HepG2 (cell line): ENCODE measurements at regions not wholly inside any gene's neighbourhood (a gene's known extent, or its start where the extent isn't known, plus 50 kb on each side); places are given as distances from the start of the nearest gene placed in this dataset.
A peak's percentile ranks its signal among the peaks of the same experiment; 100 is the strongest.

ENCODE experiments used
- ATAC-seq: fragments of 200-7000 bp; cut with Tn5 transposase; 3 replicates; pipeline ENCODE4 v1.9.1; 2020; ENCODE audit warnings: mild to moderate bottlenecking, moderate library complexity
- BruUV-seq: library from RNA; stranded (reverse); fragments of 400-500 nt; replicated peaks from 2 replicates; lab custom pipeline; 2021; lab: Mats Ljungman, UMichigan
- CTCF ChIA-PET: fragments of 300-600 bp; formaldehyde crosslinking; extraction: SDS; loops from one replicate; lab custom pipeline; 2021; ENCODE audit warnings: low total read pairs, inconsistent platforms, low intra/inter-chr PET ratio; lab: Yijun Ruan, JAX
- POLR2A ChIA-PET: fragments of 350-600 bp; sonication (Branson Sonifier 250); formaldehyde crosslinking; loops from one replicate; lab custom pipeline; 2020; ENCODE audit warnings: antibody characterized with exemption, inconsistent platforms; lab: Yijun Ruan, JAX
- DNase-seq: peaks from one replicate; pipeline ENCODE4 v3.0.0-alpha.2; 2015; ENCODE audit warnings: low spot score
- FAIRE-seq: peaks from 3 replicates; lab custom pipeline; 2011; peaks lifted over from hg19 to GRCh38; lab: Jason Lieb, UNC
- H2AFZ ChIP-seq: one replicate; pipeline ENCODE4 v1.6.1; 2011; ENCODE audit warnings: low read length, inconsistent platforms
- H3K27ac ChIP-seq: fragments of 300-600 bp; 3 replicates; pipeline ENCODE4 v1.8.0; 2011; ENCODE audit warnings: mixed run types, mild to moderate bottlenecking, mixed read lengths, low read length, inconsistent platforms; ENCODE audit not compliant: insufficient read depth; ENCODE audit errors: extremely low read length
- H3K27me3 ChIP-seq, 2 experiments: fragments of 200-600 bp in 1 of 2; 2 replicates in 1 of 2; 3 replicates in 1 of 2; pipeline versions ENCODE4 v1.6.0 to v1.8.0; 2011; ENCODE audit warnings: low read length in 2 of 2, mild to moderate bottlenecking in 2 of 2, moderate library complexity in 2 of 2, inconsistent platforms in 1 of 2; ENCODE audit not compliant: insufficient read depth in 2 of 2, control insufficient read depth in 1 of 2
- H3K36me3 ChIP-seq, 2 experiments: fragments of 200-600 bp in 1 of 2; replicated peaks in 1 of 2; 2 replicates in 1 of 2; 3 replicates in 1 of 2; pipeline versions ENCODE4 v1.5.1 to v1.8.0; 2011; ENCODE audit warnings: low read length in 2 of 2, inconsistent platforms in 1 of 2; ENCODE audit not compliant: insufficient read depth in 2 of 2, control insufficient read depth in 1 of 2
- H3K4me1 ChIP-seq: 2 replicates; pipeline ENCODE4 v1.5.1; 2012; ENCODE audit warnings: low read length, inconsistent platforms; ENCODE audit not compliant: insufficient read depth
- H3K4me2 ChIP-seq: 2 replicates; pipeline ENCODE4 v1.6.0; 2011; ENCODE audit warnings: low read depth, low read length, inconsistent platforms
- H3K4me3 ChIP-seq, 3 experiments: fragments of 200-600 bp in 1 of 3; sonication (generic), shearing (Covaris generic) in 1 of 3; replicated peaks in 1 of 3; 2 replicates each; pipeline ENCODE4 v1.5.1; 2011 to 2016; ENCODE audit warnings: low read length in 3 of 3, inconsistent platforms in 2 of 3, low read depth in 2 of 3, mild to moderate bottlenecking in 2 of 3, control low read depth in 1 of 3, mixed read lengths in 1 of 3; ENCODE audit not compliant: insufficient read depth in 1 of 3
- H3K79me2 ChIP-seq: one replicate; pipeline ENCODE4 v1.6.1; 2011; ENCODE audit warnings: low read length, inconsistent platforms; ENCODE audit not compliant: insufficient read depth
- H3K9ac ChIP-seq: 2 replicates; pipeline ENCODE4 v1.6.0; 2011; ENCODE audit warnings: mild to moderate bottlenecking, low read depth, low read length, inconsistent platforms; ENCODE audit not compliant: insufficient read depth
- H3K9me3 ChIP-seq: 2 replicates; pipeline ENCODE4 v1.5.1; 2012; ENCODE audit warnings: mild to moderate bottlenecking, low read length
- H4K20me1 ChIP-seq: 2 replicates; pipeline ENCODE4 v1.6.0; 2011; ENCODE audit warnings: inconsistent platforms, mild to moderate bottlenecking, low read length, moderate library complexity; ENCODE audit not compliant: insufficient read depth
- AGO2 ChIP-seq: fragments of 200-400 bp; formaldehyde crosslinking; optimal IDR thresholded peaks from 2 replicates; pipeline ENCODE3; 2017; ENCODE audit warnings: mild to moderate bottlenecking, low read depth, low read length, moderate library complexity
- ARNT ChIP-seq: fragments of 450-650 bp; IDR thresholded peaks from 2 replicates; pipeline ENCODE4 v1.6.1; 2017
- ATF7 ChIP-seq, 2 experiments: fragments of 450-650 bp in 1 of 2; sonication (generic) in 1 of 2; formaldehyde crosslinking in 1 of 2; IDR thresholded peaks; 2 replicates each; pipeline versions ENCODE4 v1.4.0 to v1.6.1; 2016 to 2020; ENCODE audit warnings: antibody characterized with exemption in 1 of 2, mild to moderate bottlenecking in 1 of 2, missing genetic modification reagents in 1 of 2
- CC2D1A ChIP-seq: sonication (generic); formaldehyde crosslinking; IDR thresholded peaks from 2 replicates; pipeline ENCODE4 v1.8.1; 2023; ENCODE audit warnings: mild to moderate bottlenecking, missing genetic modification reagents
- ESRRA ChIP-seq: sonication (generic); formaldehyde crosslinking; IDR thresholded peaks from 2 replicates; pipeline ENCODE4 v1.5.1; 2020; ENCODE audit warnings: mild to moderate bottlenecking, low read depth, missing genetic modification reagents
- MAFF ChIP-seq: IDR thresholded peaks from 2 replicates; pipeline ENCODE4 v1.6.1; 2011; ENCODE audit warnings: low read depth, low read length, improper control_type of control experiment
- MAFK ChIP-seq, 2 experiments: IDR thresholded peaks in 1 of 2; conservative IDR thresholded peaks in 1 of 2; 2 replicates each; pipeline ENCODE4 v1.6.1; 2011; ENCODE audit warnings: improper control_type of control experiment in 2 of 2, low read length in 2 of 2
- MIER2 ChIP-seq: IDR thresholded peaks from 2 replicates; pipeline ENCODE4 v1.6.1; 2016; ENCODE audit warnings: missing biosample characterization, missing genetic modification reagents
- MXD4 ChIP-seq: IDR thresholded peaks from 2 replicates; pipeline ENCODE4 v1.6.1; 2016; ENCODE audit warnings: mild to moderate bottlenecking, missing biosample characterization, missing genetic modification reagents
- TEAD2 ChIP-seq: sonication (generic); formaldehyde crosslinking; IDR thresholded peaks from 2 replicates; pipeline ENCODE4 v1.9.0; 2021; ENCODE audit warnings: missing genetic modification reagents
- ZBTB38 ChIP-seq: sonication (generic); formaldehyde crosslinking; IDR thresholded peaks from 2 replicates; pipeline ENCODE4 v1.5.1; 2020; ENCODE audit warnings: mild to moderate bottlenecking, missing genetic modification reagents
- ZC3H4 ChIP-seq: sonication (generic); formaldehyde crosslinking; IDR thresholded peaks from 2 replicates; pipeline ENCODE4 v1.4.0; 2020; ENCODE audit warnings: missing genetic modification reagents, borderline replicate concordance
- ZNF136 ChIP-seq: sonication (generic); formaldehyde crosslinking; IDR thresholded peaks from 2 replicates; pipeline ENCODE4 v1.8.1; 2022; ENCODE audit warnings: low read depth, mild to moderate bottlenecking, moderate library complexity, missing genetic modification reagents
- ZNF335 ChIP-seq: sonication (generic); formaldehyde crosslinking; IDR thresholded peaks from 2 replicates; pipeline ENCODE4 v1.4.0; 2020; ENCODE audit warnings: missing genetic modification reagents
- WGBS: methylation state at CpG from one replicate; pipeline ENCODE4 v1.1.6; 2017; ENCODE audit warnings: low lambda C conversion rate; 5-methylcytosine and 5-hydroxymethylcytosine counted together
- in situ Hi-C: cut with HindIII; loops from 2 replicates; pipeline ENCODE4 v1.10.0; 2017; ENCODE audit warnings: low pct_unique_long_range_greater_than_20kb; ENCODE audit not compliant: extremely low pct_ligation_motif_present
- intact Hi-C: fragments of 100-400 bp; cut with micrococcal nuclease; formaldehyde crosslinking; loops from one replicate; pipeline ENCODE4 v1.10.0; 2022; ENCODE audit not compliant: unreplicated experiment
- TF ChIP-seq, protein P1 (sequence below): sonication (generic); formaldehyde crosslinking; IDR thresholded peaks from 2 replicates; pipeline ENCODE4 v1.4.0; 2020; ENCODE audit warnings: mild to moderate bottlenecking, missing genetic modification reagents
- TF ChIP-seq, protein P2 (sequence below): sonication (generic); formaldehyde crosslinking; conservative IDR thresholded peaks from 2 replicates; pipeline ENCODE4 v1.8.0; 2022; ENCODE audit warnings: mild to moderate bottlenecking, moderate library complexity, missing genetic modification reagents

DNA sequence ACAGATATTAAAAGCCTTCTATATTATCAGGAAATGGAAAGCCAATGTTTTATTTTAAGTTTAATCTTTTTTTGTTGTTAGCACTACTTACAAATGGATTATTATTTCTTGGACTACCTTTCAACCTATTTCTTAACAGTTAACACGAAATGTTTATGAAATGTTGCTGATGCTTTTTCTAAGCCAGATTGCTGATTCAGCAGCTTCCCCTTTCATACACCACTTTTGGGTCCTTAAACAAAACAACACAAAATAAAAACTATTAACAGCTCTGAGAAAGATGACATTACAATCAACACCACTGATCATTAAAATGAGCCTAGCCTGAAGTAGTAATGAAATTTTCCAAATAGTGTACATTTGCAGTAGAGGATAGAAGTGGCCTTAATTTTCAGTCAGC lies 99.2 kb upstream of the VEPH1 start:
- Histone ChIP-seq H3K9ac (no peak overlapping the region), H2AFZ (no peak overlapping the region), H3K4me2 (no peak overlapping the region), H3K4me3 (no peak overlapping the region), H3K27ac (no peak overlapping the region), H3K9me3 (no peaks in the 10 kb centered on the region), H3K36me3 (no peaks in the 10 kb centered on the region), H4K20me1 (no peaks in the 10 kb centered on the region), H3K27me3 (no peaks in the 10 kb centered on the region), H3K79me2 (no peaks in the 10 kb centered on the region), H3K4me1 (no peaks in the 10 kb centered on the region)
- TF ChIP-seq ZBTB38 (CRISPR knock-in tag) = no peak
- TF ChIP-seq, protein P1, sequence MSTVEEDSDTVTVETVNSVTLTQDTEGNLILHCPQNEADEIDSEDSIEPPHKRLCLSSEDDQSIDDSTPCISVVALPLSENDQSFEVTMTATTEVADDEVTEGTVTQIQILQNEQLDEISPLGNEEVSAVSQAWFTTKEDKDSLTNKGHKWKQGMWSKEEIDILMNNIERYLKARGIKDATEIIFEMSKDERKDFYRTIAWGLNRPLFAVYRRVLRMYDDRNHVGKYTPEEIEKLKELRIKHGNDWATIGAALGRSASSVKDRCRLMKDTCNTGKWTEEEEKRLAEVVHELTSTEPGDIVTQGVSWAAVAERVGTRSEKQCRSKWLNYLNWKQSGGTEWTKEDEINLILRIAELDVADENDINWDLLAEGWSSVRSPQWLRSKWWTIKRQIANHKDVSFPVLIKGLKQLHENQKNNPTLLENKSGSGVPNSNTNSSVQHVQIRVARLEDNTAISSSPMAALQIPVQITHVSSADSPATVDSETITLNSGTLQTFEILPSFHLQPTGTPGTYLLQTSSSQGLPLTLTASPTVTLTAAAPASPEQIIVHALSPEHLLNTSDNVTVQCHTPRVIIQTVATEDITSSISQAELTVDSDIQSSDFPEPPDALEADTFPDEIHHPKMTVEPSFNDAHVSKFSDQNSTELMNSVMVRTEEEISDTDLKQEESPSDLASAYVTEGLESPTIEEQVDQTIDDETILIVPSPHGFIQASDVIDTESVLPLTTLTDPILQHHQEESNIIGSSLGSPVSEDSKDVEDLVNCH = no peak
- TF ChIP-seq, protein P2, sequence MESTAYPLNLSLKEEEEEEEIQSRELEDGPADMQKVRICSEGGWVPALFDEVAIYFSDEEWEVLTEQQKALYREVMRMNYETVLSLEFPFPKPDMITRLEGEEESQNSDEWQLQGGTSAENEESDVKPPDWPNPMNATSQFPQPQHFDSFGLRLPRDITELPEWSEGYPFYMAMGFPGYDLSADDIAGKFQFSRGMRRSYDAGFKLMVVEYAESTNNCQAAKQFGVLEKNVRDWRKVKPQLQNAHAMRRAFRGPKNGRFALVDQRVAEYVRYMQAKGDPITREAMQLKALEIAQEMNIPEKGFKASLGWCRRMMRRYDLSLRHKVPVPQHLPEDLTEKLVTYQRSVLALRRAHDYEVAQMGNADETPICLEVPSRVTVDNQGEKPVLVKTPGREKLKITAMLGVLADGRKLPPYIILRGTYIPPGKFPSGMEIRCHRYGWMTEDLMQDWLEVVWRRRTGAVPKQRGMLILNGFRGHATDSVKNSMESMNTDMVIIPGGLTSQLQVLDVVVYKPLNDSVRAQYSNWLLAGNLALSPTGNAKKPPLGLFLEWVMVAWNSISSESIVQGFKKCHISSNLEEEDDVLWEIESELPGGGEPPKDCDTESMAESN (CRISPR knock-in tag) = no peak
- peak; percentile 82 to 92 for TF ChIP-seq MAFK (conservative IDR thresholded peaks at IDR 0.05 in 1 of 2, IDR thresholded peaks at IDR 0.05 in 1 of 2; ENCODE audit: low read length in 2 of 2)
- TF ChIP-seq ZC3H4 = no peak
- no peak for TF ChIP-seq ARNT
- TF ChIP-seq MAFF = peak; percentile 83
- TF ChIP-seq MXD4 (CRISPR knock-in tag) = no peak
- no peak for TF ChIP-seq ZNF335 (CRISPR knock-in tag)
- no peak for TF ChIP-seq TEAD2 (CRISPR knock-in tag)
- no peak for TF ChIP-seq CC2D1A (CRISPR knock-in tag)
- no peak for TF ChIP-seq MIER2 (CRISPR knock-in tag)
- TF ChIP-seq ATF7 (IDR thresholded peaks at IDR 0.05) = no peak
- TF ChIP-seq ATF7 (CRISPR knock-in tag; IDR thresholded peaks at IDR 0.05) = no peak
- TF ChIP-seq AGO2 = no peak
- TF ChIP-seq ESRRA (CRISPR knock-in tag) = no peak
- no peak for TF ChIP-seq ZNF136 (CRISPR knock-in tag)
- FAIRE-seq (no peak), DNase-seq (no peak), ATAC-seq (no peak)
- ChIA-PET POLR2A (no interaction called here), CTCF (no interaction called here)
- intact Hi-C loops (no loop called here), in situ Hi-C loops (loop anchor here (25.0 kb wide), 1 partner anchor 935 kb away; no protein-coding TSS in a partner anchor)
- WGBS = 3% methylated on average over 1 of the region's 1 CpG
- no TSS peak for BruUV-seq
